Progenitor cell of endocrine pancreas (in vitro differentiated cells): ENCODE measurements at regions not wholly inside any gene's neighbourhood (a gene's known extent, or its start where the extent isn't known, plus 50 kb on each side); places are given as distances from the start of the nearest gene placed in this dataset.

Experiments
- DNase-seq: peaks from one replicate; pipeline ENCODE4 v3.0.0; 2021; ENCODE audit warnings: low spot score; ENCODE audit not compliant: unreplicated experiment
- H3K27ac Mint-ChIP-seq: 2 replicates; pipeline ENCODE4 v1.8.0; 2021; ENCODE audit warnings: mild to moderate bottlenecking, moderate library complexity, mixed read lengths
- H3K27me3 Mint-ChIP-seq: 2 replicates; pipeline ENCODE4 v1.8.0; 2021; ENCODE audit warnings: mixed read lengths
- H3K36me3 Mint-ChIP-seq: 2 replicates; pipeline ENCODE4 v1.8.0; 2022; ENCODE audit warnings: mixed read lengths; ENCODE audit not compliant: insufficient read depth
- H3K4me1 Mint-ChIP-seq: 2 replicates; pipeline ENCODE4 v1.8.0; 2021; ENCODE audit warnings: low read depth, mixed read lengths
- H3K4me3 Mint-ChIP-seq: 2 replicates; pipeline ENCODE4 v1.8.0; 2021; ENCODE audit warnings: low read depth, mild to moderate bottlenecking, moderate library complexity, mixed read lengths
- H3K9me3 Mint-ChIP-seq: 2 replicates; pipeline ENCODE4 v1.8.0; 2021; ENCODE audit warnings: low read depth, mixed read lengths
- TF ChIP-seq, protein P1 (sequence below): fragments of 200-600 bp; sonication (generic); IDR thresholded peaks from one replicate; pipeline ENCODE4 v1.5.0; 2021; ENCODE audit warnings: antibody characterized with exemption, mild to moderate bottlenecking; ENCODE audit not compliant: unreplicated experiment

GRCh38 chr20:57806476-57806875 is 96.7 kb upstream of the PMEPA1 start:
- peaks cover 31% of the 10 kb centered on the region for H3K27me3 Mint-ChIP-seq

GRCh38 chr20:57805747-57806146 is 95.9 kb upstream of the PMEPA1 start:
- TF ChIP-seq, protein P1, sequence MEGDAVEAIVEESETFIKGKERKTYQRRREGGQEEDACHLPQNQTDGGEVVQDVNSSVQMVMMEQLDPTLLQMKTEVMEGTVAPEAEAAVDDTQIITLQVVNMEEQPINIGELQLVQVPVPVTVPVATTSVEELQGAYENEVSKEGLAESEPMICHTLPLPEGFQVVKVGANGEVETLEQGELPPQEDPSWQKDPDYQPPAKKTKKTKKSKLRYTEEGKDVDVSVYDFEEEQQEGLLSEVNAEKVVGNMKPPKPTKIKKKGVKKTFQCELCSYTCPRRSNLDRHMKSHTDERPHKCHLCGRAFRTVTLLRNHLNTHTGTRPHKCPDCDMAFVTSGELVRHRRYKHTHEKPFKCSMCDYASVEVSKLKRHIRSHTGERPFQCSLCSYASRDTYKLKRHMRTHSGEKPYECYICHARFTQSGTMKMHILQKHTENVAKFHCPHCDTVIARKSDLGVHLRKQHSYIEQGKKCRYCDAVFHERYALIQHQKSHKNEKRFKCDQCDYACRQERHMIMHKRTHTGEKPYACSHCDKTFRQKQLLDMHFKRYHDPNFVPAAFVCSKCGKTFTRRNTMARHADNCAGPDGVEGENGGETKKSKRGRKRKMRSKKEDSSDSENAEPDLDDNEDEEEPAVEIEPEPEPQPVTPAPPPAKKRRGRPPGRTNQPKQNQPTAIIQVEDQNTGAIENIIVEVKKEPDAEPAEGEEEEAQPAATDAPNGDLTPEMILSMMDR = no peak
- Mint-ChIP-seq H3K27me3 (peaks cover 29% of the 10 kb centered on the region), H3K4me3 (no peak overlapping the region), H3K27ac (no peak overlapping the region), H3K36me3 (no peaks in the 10 kb centered on the region), H3K4me1 (peaks cover 7% of the 10 kb centered on the region), H3K9me3 (no peaks in the 10 kb centered on the region)
- no peak for DNase-seq

More at GRCh38 chr20:57806476-57806875, 96.7 kb upstream of the PMEPA1 start:
- no peaks in the 10 kb centered on the region for H3K9me3 Mint-ChIP-seq
- H3K4me3 Mint-ChIP-seq = no peak overlapping the region
- H3K4me1 Mint-ChIP-seq = peaks cover 12% of the 10 kb centered on the region
- no peaks in the 10 kb centered on the region for H3K36me3 Mint-ChIP-seq
- no peak for DNase-seq
- TF ChIP-seq, protein P1 = no peak
- H3K27ac Mint-ChIP-seq = no peak overlapping the region

GRCh38 chr20:57804470-57805250 is 94.8 kb upstream of the PMEPA1 start:
- H3K27me3 Mint-ChIP-seq = peaks cover 22% of the 10 kb centered on the region

DNA sequence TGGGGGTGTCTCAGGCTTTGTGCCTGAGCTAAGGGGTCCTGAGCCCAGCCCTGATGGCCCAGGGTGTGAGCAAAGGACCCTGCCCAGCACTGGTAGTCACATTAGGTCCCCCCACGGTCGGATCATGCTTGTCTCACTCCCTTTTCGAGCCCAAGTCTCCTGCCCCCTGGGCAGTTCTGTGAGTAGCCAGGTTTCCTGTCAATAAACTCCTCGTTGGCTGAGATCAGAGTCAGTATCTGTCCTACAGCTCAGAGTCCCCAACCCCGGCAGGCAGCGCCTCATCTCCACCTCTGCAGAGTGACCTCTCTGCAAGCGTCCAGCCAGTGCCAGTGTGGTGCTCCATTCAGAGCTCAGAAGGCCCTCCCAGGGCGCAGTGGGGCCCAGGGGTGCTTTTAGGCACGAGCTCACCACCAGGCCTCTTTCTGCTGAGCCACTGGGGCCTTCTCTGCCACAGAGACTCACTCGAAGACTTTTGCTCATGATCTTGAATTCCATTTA is 93.7 kb upstream of the PMEPA1 start:
- Mint-ChIP-seq H3K27ac (no peak overlapping the region), H3K9me3 (no peaks in the 10 kb centered on the region), H3K4me3 (no peak overlapping the region), H3K36me3 (no peaks in the 10 kb centered on the region), H3K27me3 (peaks cover 22% of the 10 kb centered on the region), H3K4me1 (peaks cover 6% of the 10 kb centered on the region)
- no peak for DNase-seq
- TF ChIP-seq, protein P1 = no peak

More at GRCh38 chr20:57804470-57805250, 94.8 kb upstream of the PMEPA1 start:
- TF ChIP-seq, protein P1 = no peak
- Mint-ChIP-seq H3K4me1 (peaks cover 6% of the 10 kb centered on the region), H3K9me3 (no peaks in the 10 kb centered on the region), H3K36me3 (no peaks in the 10 kb centered on the region), H3K4me3 (no peak overlapping the region), H3K27ac (no peak overlapping the region)
- DNase-seq = no peak

GRCh38 chr20:57802765-57803507 is 93.1 kb upstream of the PMEPA1 start:
- Mint-ChIP-seq H3K27ac (no peak overlapping the region), H3K27me3 (peaks cover 22% of the 10 kb centered on the region), H3K4me3 (no peak overlapping the region), H3K36me3 (no peaks in the 10 kb centered on the region), H3K4me1 (peaks cover 6% of the 10 kb centered on the region), H3K9me3 (no peaks in the 10 kb centered on the region)
- no peak for DNase-seq
- TF ChIP-seq, protein P1 = no peak
